SK-N-SH (cell line): ENCODE measurements at regions not wholly inside any gene's neighbourhood (a gene's known extent, or its start where the extent isn't known, plus 50 kb on each side); places are given as distances from the start of the nearest gene placed in this dataset.

ENCODE experiments used
- EZH2phosphoT487 ChIP-seq: fragments of 200-600 bp; sonication (generic); IDR thresholded peaks from 2 replicates; pipeline ENCODE4 v1.6.1; 2017; ENCODE audit warnings: low read depth, mixed run types, mild to moderate bottlenecking, antibody characterized with exemption, moderate library complexity, borderline replicate concordance
- MEF2A ChIP-seq: IDR thresholded peaks from 2 replicates; pipeline ENCODE4 v1.4.0; 2012; ENCODE audit warnings: low read depth, borderline replicate concordance
- RFX5 ChIP-seq: IDR thresholded peaks from 2 replicates; pipeline ENCODE4 v1.6.1; 2012; ENCODE audit warnings: mild to moderate bottlenecking, improper control_type of control experiment, low read length
- SIN3A ChIP-seq: IDR thresholded peaks from 2 replicates; pipeline ENCODE4 v1.6.1; 2012; ENCODE audit warnings: low read depth, mild to moderate bottlenecking, low read length, moderate library complexity, borderline replicate concordance
- TCF12 ChIP-seq: IDR thresholded peaks from 2 replicates; pipeline ENCODE4 v1.4.0; 2012
- USF1 ChIP-seq: IDR thresholded peaks from 2 replicates; pipeline ENCODE4 v1.4.0; 2012; ENCODE audit warnings: low read depth, borderline replicate concordance

DNA sequence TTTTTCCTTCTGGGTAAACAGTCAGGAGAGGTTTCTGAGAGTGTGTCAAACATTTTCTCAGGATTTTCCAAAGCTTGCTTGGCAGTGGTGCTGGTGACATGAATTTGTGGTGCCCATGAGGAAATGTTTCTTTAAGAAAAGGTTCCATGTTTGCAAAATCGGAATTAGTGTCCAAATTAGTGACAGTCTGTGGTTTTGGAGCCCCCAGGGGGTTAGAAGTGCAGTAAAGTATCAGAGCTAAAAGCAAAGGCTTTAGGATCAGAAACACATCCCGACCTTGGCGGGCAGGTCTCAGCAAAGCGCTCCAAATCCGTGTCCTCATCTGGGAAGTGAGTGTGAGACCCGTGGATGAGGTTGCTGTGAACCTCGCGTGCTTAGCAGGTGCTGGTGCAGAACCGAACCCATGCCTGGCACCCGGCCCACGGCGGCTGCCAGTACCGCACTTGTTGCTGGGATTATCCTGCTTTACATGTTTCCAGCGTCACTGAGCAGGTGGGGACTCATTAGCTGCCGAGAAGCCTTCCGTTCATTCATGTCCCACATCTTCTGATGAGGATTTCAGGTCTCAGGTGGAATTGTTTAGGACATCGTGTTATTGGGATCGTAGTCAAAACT lies 70.8 kb upstream of the COL5A1 start:
- TF ChIP-seq USF1 (no peak), SIN3A (no peak), EZH2phosphoT487 (no peak), TCF12 (no peak), RFX5 (no peak), MEF2A (no peak)
